GM13976 (cell line): ENCODE measurements at regions not wholly inside any gene's neighbourhood (a gene's known extent, or its start where the extent isn't known, plus 50 kb on each side); places are given as distances from the start of the nearest gene placed in this dataset.

Source experiments
- DNase-seq: peaks from one replicate; pipeline ENCODE4 v3.0.0; 2012; ENCODE audit warnings: low spot score
- in situ Hi-C: fragments of 300-500 bp; cut with MboI; formaldehyde crosslinking; loops from one replicate; pipeline ENCODE4 v1.12.0; 2022; ENCODE audit warnings: low sequenced_read_pairs, mixed read lengths, inconsistent platforms; ENCODE audit not compliant: unreplicated experiment
- TF ChIP-seq, protein P1 (sequence below): IDR thresholded peaks from 2 replicates; pipeline ENCODE4 v1.5.1; 2012; ENCODE audit warnings: borderline replicate concordance, mild to moderate bottlenecking; ENCODE audit not compliant: insufficient read depth; ENCODE audit errors: extremely low read depth, missing control alignments, control extremely low read depth

DNA sequence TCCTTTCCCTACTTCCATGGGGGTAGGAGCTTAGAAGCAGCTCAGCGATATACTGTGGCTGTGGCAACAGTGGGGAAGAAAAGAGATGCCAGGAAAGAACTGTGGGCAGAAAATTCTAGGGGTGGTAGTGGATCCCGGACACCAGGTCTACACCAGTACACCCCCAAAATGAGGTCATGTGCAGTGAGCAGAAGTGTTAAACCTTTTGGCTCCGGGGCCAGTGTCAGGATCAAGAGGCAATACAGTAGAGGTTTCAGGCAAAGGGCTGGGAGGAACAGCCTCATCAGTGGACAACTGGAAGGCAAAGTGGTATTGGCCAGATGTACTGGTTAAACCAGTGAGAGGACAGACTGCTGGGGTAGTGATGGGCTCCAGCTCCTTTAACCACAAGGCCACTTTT, 163.1 kb upstream of the CCL2 start:
- in situ Hi-C loops, result no loop called here
- no peak for DNase-seq
- TF ChIP-seq, protein P1, sequence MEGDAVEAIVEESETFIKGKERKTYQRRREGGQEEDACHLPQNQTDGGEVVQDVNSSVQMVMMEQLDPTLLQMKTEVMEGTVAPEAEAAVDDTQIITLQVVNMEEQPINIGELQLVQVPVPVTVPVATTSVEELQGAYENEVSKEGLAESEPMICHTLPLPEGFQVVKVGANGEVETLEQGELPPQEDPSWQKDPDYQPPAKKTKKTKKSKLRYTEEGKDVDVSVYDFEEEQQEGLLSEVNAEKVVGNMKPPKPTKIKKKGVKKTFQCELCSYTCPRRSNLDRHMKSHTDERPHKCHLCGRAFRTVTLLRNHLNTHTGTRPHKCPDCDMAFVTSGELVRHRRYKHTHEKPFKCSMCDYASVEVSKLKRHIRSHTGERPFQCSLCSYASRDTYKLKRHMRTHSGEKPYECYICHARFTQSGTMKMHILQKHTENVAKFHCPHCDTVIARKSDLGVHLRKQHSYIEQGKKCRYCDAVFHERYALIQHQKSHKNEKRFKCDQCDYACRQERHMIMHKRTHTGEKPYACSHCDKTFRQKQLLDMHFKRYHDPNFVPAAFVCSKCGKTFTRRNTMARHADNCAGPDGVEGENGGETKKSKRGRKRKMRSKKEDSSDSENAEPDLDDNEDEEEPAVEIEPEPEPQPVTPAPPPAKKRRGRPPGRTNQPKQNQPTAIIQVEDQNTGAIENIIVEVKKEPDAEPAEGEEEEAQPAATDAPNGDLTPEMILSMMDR, result no peak

DNA sequence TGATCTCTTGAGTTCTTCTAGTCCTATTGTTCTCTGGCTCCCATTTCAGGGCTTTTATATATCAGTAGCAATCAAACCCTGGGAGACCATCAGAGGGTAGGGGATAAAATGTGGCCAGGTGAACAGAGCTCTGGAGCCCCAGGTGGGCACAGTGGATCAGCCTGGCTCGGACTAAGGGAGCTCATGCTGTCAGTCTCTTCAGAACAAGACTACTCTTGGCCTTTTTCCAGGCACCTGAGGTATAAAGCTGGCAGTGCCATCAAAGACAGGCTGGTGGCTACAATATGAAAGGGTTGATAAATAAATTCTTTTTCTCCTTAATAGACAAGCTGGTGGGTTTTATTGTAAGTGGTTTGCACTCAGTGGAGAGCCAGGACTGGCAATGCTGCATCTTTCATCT, 160.0 kb upstream of the CCL2 start:
- TF ChIP-seq, protein P1, result no peak
- in situ Hi-C loops, result no loop called here
- no peak for DNase-seq

DNA sequence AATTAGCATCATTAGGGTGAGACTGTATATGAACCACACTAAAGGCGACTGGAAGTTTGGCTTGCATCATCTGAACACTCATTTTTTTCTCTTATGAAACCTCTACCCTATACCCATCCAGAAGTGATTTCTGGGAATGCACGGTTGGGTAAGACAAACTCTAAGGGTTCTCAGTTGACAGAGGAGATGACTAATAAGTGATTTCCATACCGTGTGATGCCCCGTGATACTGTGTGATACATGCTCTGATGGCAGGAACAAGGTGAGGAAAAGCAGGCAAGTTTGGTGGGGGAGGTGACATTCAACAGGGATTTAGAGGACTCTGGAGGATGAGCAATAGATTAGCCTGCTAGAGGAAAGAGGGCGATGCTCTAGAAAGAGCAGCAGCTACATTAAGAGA, 156.4 kb upstream of the CCL2 start:
- TF ChIP-seq, protein P1, result no peak
- in situ Hi-C loops, result no loop called here
- DNase-seq, result no peak

DNA sequence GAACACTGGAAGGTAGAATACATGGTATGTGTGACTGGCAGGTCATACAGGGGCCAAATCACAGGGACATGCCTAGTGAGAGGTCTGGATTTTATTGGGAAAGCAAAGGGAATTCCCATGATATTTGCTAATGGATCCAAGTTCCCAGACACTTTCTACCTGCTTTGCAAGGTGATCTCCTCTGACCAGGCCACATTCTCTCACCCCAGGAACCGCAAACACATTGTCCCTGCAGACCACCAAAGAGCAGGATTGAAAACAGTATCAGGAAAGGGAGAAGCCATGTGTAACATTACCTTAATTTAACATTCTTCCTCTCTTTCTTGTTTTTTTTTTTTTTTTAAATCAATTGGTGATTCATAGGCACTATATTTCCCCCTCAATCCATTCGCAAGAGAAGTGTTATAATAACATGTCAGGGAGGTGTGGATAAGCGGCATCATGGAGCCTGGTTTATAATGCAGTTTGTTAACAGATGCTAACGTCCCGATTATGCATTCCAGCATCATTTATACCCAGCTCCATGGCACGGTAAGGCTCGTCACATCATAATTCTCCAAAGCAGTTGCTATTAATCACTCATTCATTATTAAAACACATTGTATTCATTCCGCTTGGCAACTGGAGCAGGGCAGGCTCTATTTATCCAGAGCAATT, 155.1 kb upstream of the CCL2 start:
- TF ChIP-seq, protein P1, result no peak
- no peak for DNase-seq
- in situ Hi-C loops, result no loop called here

DNA sequence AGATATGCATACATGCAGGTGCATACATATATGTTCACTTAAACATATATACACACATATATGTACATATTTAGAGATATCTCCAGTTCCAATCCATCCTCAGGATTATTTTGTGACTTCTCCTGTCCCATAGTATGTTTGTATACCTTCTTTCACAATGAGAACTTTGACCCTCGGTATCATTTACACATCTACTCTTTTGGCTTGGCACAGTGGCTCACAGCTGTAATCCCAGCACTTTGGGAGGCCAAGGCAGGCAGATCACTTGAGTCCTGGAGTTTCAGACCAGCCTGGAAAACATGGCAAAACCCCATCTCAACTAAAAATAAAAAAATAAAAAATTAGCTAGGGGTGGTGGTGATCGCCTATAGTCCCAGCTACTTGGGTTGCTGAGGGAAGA, 148.1 kb upstream of the CCL2 start:
- TF ChIP-seq, protein P1, result no peak
- DNase-seq, result no peak
- in situ Hi-C loops, result no loop called here

DNA sequence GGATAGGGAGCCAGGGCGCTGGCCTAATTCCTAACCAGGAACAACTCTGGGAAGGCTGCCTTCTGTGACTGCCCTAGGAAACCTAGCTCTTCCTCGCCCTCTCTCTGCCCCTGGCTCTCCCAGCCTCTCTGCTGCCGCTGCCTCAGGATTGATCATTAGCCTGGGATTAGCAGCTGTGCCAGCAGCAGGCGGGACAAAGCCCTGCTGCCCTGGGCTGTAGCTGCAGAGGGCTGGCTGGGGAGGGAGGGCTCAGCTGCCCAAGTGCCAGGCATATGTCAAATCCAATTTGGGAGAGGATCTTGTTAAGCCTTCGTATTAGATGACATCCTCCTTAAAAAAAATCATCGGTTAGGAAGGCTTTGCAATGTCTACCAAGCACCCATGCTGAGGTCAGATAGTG, 144.8 kb upstream of the CCL2 start:
- in situ Hi-C loops, result no loop called here
- DNase-seq, result no peak
- TF ChIP-seq, protein P1, result no peak

DNA sequence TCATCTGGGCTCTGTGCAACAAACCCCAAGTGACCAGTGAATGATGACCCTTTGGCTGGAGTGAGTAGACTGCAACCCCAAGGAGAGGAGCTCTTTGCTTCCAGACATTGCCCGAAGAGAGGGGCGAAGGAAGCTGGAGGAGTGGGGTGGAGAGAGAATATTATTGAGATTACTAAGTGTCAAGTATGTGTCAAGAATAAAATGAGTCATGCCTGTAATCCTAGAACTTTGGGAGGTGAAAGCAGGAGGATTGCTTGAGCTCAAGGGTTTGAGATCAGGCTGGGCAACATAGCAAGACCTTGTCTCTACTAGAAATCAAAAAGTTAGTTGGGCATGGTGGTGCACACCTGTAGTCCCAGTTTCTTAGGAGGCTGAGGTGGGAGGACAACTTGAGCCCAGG, 142.0 kb upstream of the CCL2 start:
- in situ Hi-C loops, result no loop called here
- TF ChIP-seq, protein P1, result no peak
- DNase-seq, result no peak
